Colonic mucosa (tissue), 4 donors: ENCODE measurements at regions not wholly inside any gene's neighbourhood (a gene's known extent, or its start where the extent isn't known, plus 50 kb on each side); places are given as distances from the start of the nearest gene placed in this dataset.

Experiments
- DNase-seq: peaks from one replicate; pipeline ENCODE4 v3.0.0-alpha.2; 2020
- H3K27ac ChIP-seq: fragments of 200-600 bp; one replicate; pipeline ENCODE4 v1.8.0; 2021
- H3K27me3 ChIP-seq: fragments of 200-600 bp; one replicate; pipeline ENCODE4 v1.8.0; 2021
- H3K36me3 ChIP-seq: fragments of 200-600 bp; one replicate; pipeline ENCODE4 v1.8.0; 2021
- H3K4me1 ChIP-seq: fragments of 200-600 bp; one replicate; pipeline ENCODE4 v1.8.0; 2021; ENCODE audit warnings: mild to moderate bottlenecking
- H3K4me3 ChIP-seq: fragments of 200-600 bp; one replicate; pipeline ENCODE4 v1.8.0; 2021
- H3K9ac ChIP-seq, 2 donors: one replicate each; pipeline ENCODE4 v1.7.0; 2013; ENCODE audit warnings: control low read depth in 2 of 2, low read depth in 2 of 2, low read length in 2 of 2
- H3K9me3 ChIP-seq: fragments of 200-600 bp; one replicate; pipeline ENCODE4 v1.8.0; 2021
- intact Hi-C: fragments of 100-400 bp; cut with DNase I; formaldehyde crosslinking; loops from one replicate; pipeline ENCODE4 v1.14.1; 2022
- TF ChIP-seq, protein P1 (sequence below): fragments of 200-600 bp; IDR thresholded peaks from one replicate; pipeline ENCODE4 v1.8.0; 2022; ENCODE audit warnings: antibody characterized with exemption, mild to moderate bottlenecking
- donor health status: healthy.
- donor health status: DM: no; HTN: no; CAD: no.
- donor health status: DM: no; HTN: no; CAD: no.

DNA sequence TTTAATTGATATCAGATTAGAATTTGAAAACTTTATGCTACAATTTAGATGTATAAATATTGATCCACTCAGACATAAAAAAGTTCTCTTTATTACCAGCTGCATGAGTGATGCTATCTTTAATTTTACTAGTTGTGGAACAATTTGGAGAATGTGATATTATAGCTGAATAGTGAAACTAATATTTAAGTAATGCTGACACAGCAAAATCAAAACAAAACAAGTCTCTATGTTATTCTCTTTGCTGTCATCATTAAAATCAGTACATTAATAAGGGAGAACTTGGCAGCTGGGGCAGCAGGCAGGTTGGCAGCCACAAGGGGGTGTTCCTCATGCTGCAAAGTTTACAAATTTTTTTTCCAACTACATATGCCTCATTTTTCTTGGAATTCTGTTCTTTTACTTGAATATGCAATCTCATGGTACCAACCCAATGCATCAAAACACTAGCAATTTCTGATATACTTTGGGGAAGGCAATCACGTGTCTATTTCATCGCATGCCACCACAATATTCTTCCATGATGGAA, 585.3 kb downstream of the FGF9 start:
- intact Hi-C loops: no loop called here
- H3K27ac ChIP-seq: no peak overlapping the region
- H3K27me3 ChIP-seq: no peaks in the 10 kb centered on the region
- H3K36me3 ChIP-seq: no peaks in the 10 kb centered on the region
- no peak overlapping the region for H3K4me3 ChIP-seq
- no peaks in the 10 kb centered on the region for H3K4me1 ChIP-seq
- TF ChIP-seq, protein P1, sequence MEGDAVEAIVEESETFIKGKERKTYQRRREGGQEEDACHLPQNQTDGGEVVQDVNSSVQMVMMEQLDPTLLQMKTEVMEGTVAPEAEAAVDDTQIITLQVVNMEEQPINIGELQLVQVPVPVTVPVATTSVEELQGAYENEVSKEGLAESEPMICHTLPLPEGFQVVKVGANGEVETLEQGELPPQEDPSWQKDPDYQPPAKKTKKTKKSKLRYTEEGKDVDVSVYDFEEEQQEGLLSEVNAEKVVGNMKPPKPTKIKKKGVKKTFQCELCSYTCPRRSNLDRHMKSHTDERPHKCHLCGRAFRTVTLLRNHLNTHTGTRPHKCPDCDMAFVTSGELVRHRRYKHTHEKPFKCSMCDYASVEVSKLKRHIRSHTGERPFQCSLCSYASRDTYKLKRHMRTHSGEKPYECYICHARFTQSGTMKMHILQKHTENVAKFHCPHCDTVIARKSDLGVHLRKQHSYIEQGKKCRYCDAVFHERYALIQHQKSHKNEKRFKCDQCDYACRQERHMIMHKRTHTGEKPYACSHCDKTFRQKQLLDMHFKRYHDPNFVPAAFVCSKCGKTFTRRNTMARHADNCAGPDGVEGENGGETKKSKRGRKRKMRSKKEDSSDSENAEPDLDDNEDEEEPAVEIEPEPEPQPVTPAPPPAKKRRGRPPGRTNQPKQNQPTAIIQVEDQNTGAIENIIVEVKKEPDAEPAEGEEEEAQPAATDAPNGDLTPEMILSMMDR: no peak
- no peak overlapping the region for H3K9ac ChIP-seq
- no peak for DNase-seq
- H3K9me3 ChIP-seq: no peaks in the 10 kb centered on the region

DNA sequence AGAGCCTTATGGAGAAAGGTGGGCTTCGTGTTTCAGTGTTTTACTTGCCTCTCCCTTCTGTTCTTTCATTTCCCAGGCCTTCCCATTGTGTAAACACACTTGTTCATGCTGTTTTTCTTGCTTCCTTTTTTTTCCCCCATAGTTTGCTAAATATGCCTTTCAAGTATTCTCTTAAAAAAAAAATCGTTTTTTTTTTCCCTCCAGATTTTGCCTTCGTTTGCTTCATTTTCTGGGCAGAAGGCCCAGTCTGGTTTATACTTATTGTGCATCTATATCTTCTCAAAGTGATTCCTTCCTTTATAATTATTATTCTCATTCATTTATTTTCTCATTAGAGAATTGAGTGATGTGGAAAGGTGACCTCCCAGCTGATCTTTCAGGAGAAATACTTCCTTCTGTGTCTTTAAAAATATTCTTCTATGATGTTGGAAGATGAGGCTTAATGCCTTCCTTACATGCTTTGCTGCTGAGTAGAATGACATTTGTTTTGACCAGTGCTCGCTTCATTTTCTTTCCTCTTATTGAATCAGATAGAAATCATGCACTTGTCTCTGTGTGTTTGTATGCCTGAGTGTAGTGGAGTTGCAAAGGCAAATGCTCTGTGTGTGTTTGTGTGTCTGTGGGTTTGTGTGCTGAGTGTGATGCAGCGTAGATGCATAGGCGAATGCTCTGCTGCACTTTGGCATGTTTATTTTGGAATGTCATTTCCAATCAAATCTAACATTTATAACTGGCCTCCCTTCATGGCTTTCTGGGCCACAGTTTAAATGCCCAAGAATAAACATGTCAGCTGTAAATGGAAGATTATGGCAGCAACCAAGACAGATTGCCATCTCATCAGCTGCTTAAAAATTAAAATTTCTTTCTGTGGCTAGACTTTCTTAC, 591.4 kb downstream of the FGF9 start:
- Histone ChIP-seq H3K27ac (no peak overlapping the region), H3K9ac (no peak overlapping the region), H3K4me1 (no peaks in the 10 kb centered on the region), H3K9me3 (no peaks in the 10 kb centered on the region), H3K27me3 (no peaks in the 10 kb centered on the region), H3K4me3 (no peak overlapping the region), H3K36me3 (no peaks in the 10 kb centered on the region)
- DNase-seq: no peak
- TF ChIP-seq, protein P1: no peak
- intact Hi-C loops: no loop called here

DNA sequence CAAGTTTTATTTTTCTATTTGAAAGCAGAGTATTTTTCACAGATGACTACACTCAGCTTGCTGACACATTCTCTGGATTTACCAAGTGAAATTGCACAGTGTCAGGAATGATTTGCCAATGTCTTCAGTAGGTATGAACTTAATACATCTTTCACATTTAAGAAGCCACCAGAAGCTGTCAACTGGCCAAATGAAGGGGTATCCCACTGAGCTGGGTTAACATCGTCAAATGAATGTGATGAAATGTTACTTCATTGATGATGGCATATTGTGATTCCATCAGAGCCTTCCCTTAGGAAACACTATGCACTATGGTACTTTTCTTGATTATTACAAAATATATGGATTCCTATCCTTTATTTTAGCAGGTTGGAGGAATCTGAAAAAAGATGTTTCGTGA, 592.3 kb downstream of the FGF9 start:
- H3K27ac ChIP-seq: no peak overlapping the region
- no peak overlapping the region for H3K4me3 ChIP-seq
- no peaks in the 10 kb centered on the region for H3K27me3 ChIP-seq
- H3K36me3 ChIP-seq: no peaks in the 10 kb centered on the region
- no peak overlapping the region for H3K9ac ChIP-seq
- TF ChIP-seq, protein P1: no peak
- intact Hi-C loops: no loop called here
- no peak for DNase-seq
- no peaks in the 10 kb centered on the region for H3K9me3 ChIP-seq
- no peaks in the 10 kb centered on the region for H3K4me1 ChIP-seq

DNA sequence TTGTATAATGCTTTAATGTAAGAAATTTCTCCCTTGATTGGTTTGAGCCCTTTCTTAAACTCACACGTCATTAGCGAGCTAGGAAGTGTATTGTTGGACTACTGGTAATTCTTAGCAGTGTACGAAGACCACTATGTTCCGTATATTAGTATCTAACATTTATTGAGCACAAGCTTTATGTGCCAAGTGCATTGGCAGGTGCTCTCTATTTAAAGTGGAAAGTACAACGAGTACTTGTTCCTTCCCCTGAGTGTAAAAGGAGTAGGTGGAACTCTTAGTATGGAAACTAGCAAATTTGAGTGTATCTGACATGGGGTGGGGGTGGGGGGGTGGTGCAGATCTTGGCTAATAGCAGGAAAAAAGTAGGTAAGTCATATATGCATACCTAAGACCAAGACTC, 594.7 kb downstream of the FGF9 start:
- TF ChIP-seq, protein P1: no peak
- Histone ChIP-seq H3K4me3 (no peak overlapping the region), H3K27me3 (no peaks in the 10 kb centered on the region), H3K36me3 (no peaks in the 10 kb centered on the region), H3K27ac (no peak overlapping the region), H3K9me3 (no peaks in the 10 kb centered on the region), H3K9ac (no peak overlapping the region), H3K4me1 (no peaks in the 10 kb centered on the region)
- intact Hi-C loops: no loop called here
- no peak for DNase-seq

DNA sequence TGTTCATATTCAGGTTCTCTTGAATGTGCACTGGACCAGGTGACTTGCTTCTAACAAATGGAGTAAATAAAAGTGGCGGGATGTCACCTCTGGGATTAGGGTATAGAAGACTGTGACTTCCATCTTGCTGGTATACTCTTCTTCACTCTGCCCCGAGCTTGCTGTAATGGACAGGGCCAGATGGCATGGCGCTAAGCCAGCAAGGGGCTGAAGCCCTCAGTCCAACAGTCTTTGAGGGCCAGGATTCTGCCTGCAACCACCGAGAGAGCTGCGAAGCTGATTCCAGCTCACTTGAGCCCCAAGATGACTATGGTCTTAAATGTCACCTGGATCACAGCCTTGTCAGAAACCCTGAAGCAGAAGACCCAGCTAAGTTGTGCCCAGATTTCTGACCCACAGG, 600.0 kb downstream of the FGF9 start:
- intact Hi-C loops: loop anchor here (10.0 kb wide), 1 partner anchor 646 kb away; no protein-coding TSS in a partner anchor
- DNase-seq: no peak

More for the DNA sequence above, 600.0 kb downstream of the FGF9 start:
- TF ChIP-seq, protein P1: no peak
- Histone ChIP-seq H3K27ac (no peak overlapping the region), H3K9ac (no peak overlapping the region), H3K36me3 (no peaks in the 10 kb centered on the region), H3K27me3 (no peaks in the 10 kb centered on the region), H3K4me3 (no peak overlapping the region), H3K4me1 (no peaks in the 10 kb centered on the region), H3K9me3 (no peaks in the 10 kb centered on the region)
